ENCODE measurements at regions not wholly inside any gene's neighbourhood (a gene's known extent, or its start where the extent isn't known, plus 50 kb on each side); places are given as distances from the start of the nearest gene placed in this dataset.

GRCh38 chr15:46034755-46035154, 399.9 kb downstream of the SQOR start:
- TF ChIP-seq FOXP2 (optimal IDR thresholded peaks at IDR 0.05; ENCODE audit: borderline replicate concordance, extremely low read depth, extremely low read length, insufficient read depth) = no peak
- TF ChIP-seq POLR2AphosphoS5 (IDR thresholded peaks at IDR 0.05; ENCODE audit: low read depth, low read length) = no peak
- TF ChIP-seq REST (IDR thresholded peaks at IDR 0.05; ENCODE audit: insufficient read depth in 1 of 2, low read depth in 2 of 2, low read length in 2 of 2) = no peak
- TF ChIP-seq TAF1 (IDR thresholded peaks at IDR 0.05; ENCODE audit: borderline replicate concordance, insufficient read depth, low read length) = no peak
- TF ChIP-seq SIN3A (IDR thresholded peaks at IDR 0.05; ENCODE audit: borderline replicate concordance, insufficient read depth, low read length) = no peak

DNA sequence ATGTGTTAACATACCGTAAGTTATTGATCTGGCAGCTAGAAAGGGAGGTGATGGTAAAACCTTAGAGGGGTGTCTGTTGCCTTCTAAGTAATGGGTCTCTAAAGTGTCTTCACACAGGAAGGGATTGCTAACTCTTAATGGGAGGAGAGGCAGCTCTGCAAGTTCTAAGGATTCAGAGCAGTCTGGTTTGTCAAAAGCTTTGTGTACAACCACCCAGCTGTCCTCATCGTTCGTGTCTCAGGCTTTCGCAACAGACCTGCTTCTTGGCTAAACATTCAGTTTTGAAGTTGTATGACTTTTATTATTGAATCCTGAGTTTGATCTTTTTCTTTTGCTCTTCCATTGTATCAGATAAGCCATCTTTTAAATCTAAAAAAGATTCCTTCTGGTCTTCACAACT, 404.9 kb downstream of the SQOR start:
- TF ChIP-seq TAF1 (IDR thresholded peaks at IDR 0.05; ENCODE audit: borderline replicate concordance, insufficient read depth, low read length) (no peak), SIN3A (IDR thresholded peaks at IDR 0.05; ENCODE audit: borderline replicate concordance, insufficient read depth, low read length) (no peak), POLR2AphosphoS5 (IDR thresholded peaks at IDR 0.05; ENCODE audit: low read depth, low read length) (no peak), FOXP2 (optimal IDR thresholded peaks at IDR 0.05; ENCODE audit: borderline replicate concordance, extremely low read depth, extremely low read length, insufficient read depth) (no peak), REST (IDR thresholded peaks at IDR 0.05; ENCODE audit: insufficient read depth in 1 of 2, low read depth in 2 of 2, low read length in 2 of 2) (no peak)

- TF ChIP-seq TAF1 (IDR thresholded peaks at IDR 0.05; ENCODE audit: borderline replicate concordance, insufficient read depth, low read length) = no peak
- TF ChIP-seq REST (IDR thresholded peaks at IDR 0.05; ENCODE audit: insufficient read depth in 1 of 2, low read depth in 2 of 2, low read length in 2 of 2) = no peak
- no peak for TF ChIP-seq FOXP2 (optimal IDR thresholded peaks at IDR 0.05; ENCODE audit: borderline replicate concordance, extremely low read depth, extremely low read length, insufficient read depth)
- TF ChIP-seq POLR2AphosphoS5 (IDR thresholded peaks at IDR 0.05; ENCODE audit: low read depth, low read length) = no peak
- TF ChIP-seq SIN3A (IDR thresholded peaks at IDR 0.05; ENCODE audit: borderline replicate concordance, insufficient read depth, low read length) = no peak
Measured at GRCh38 chr15:46041905-46042304, 407.1 kb downstream of the SQOR start.

DNA sequence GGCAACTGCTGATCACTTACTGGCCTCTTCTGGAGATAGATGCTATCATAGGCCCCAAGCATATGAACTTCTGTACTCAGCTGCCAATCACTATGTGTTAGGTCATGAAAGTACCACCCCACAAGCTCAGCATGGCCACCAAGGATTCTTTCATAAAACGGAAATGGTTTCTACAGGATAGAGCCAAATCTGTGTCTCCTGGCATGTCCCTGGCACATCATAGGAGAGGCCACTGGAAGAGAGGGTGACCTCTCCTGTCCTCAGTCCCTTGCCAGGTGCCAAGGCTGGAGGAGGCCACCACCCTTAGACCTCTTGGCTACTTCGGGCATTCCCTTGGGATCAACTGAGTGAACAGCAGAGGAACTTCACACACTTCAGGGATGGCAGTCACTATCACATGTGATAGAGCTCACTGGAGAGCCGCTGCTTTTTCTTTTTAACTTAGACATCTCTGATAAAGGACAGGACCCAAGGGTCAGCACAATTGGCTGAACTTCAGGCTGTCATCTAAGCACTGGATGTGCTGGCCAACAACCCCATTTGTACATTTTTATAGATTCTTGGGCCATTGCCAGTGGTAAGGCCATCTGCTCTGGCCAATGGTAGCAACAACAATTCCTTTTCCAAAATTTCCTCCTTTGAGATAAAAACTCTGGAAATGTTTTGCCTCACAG, 425.2 kb downstream of the SQOR start:
- TF ChIP-seq POLR2AphosphoS5 (IDR thresholded peaks at IDR 0.05; ENCODE audit: low read depth, low read length) (no peak), TAF1 (IDR thresholded peaks at IDR 0.05; ENCODE audit: borderline replicate concordance, insufficient read depth, low read length) (no peak), REST (IDR thresholded peaks at IDR 0.05; ENCODE audit: insufficient read depth in 1 of 2, low read depth in 2 of 2, low read length in 2 of 2) (no peak), SIN3A (IDR thresholded peaks at IDR 0.05; ENCODE audit: borderline replicate concordance, insufficient read depth, low read length) (no peak), FOXP2 (optimal IDR thresholded peaks at IDR 0.05; ENCODE audit: borderline replicate concordance, extremely low read depth, extremely low read length, insufficient read depth) (no peak)
